Activated CD4-positive, CD25-positive, alpha-beta regulatory T cell treated with anti-CD3 and anti-CD28 coated beads, Interleukin-2, amount 50 U/mL, for 24 hours (primary cell): ENCODE measurements at regions not wholly inside any gene's neighbourhood (a gene's known extent, or its start where the extent isn't known, plus 50 kb on each side); places are given as distances from the start of the nearest gene placed in this dataset.
"Not testable (repeated sequence)": the region's sequence is repeated elsewhere in the genome, so short reads cannot be mapped to it uniquely, and the experiment has no call there.

Experiments
- ATAC-seq, 2 donors: fragments of 150-1000 bp; cut with Tn5 transposase; one replicate each; pipeline ENCODE4 v1.10.0; 2021; ENCODE audit warnings: mild to moderate bottlenecking in 1 of 2, moderate library complexity in 1 of 2

GRCh38 chr1:143839182-143839581 lies 132.6 kb downstream of the FAM72C start:
- ATAC-seq, result not testable (repeated sequence)

GRCh38 chr1:143838598-143838929 lies 133.2 kb downstream of the FAM72C start:
- not testable (repeated sequence) for ATAC-seq

- ATAC-seq, result not testable (repeated sequence)
Measured at GRCh38 chr1:143837924-143838597, 133.7 kb downstream of the FAM72C start.

- peak in 1 of 2 donors; percentile 20 for ATAC-seq
Measured at GRCh38 chr1:143833376-143833775, 138.4 kb downstream of the FAM72C start.

GRCh38 chr1:143832379-143832716 lies 139.4 kb downstream of the FAM72C start:
- not testable (repeated sequence) for ATAC-seq

GRCh38 chr1:143831479-143832378 lies 140.1 kb downstream of the FAM72C start:
- ATAC-seq, result peak; percentile 58 to 73

GRCh38 chr1:143826162-143826561 lies 145.6 kb downstream of the FAM72C start:
- ATAC-seq, result not testable (repeated sequence)

- not testable (repeated sequence) for ATAC-seq
Measured at GRCh38 chr1:143824266-143824665, 147.5 kb downstream of the FAM72C start.

- not testable (repeated sequence) for ATAC-seq
Measured at GRCh38 chr1:143820058-143820457, 151.7 kb downstream of the FAM72C start.

- ATAC-seq, result not testable (repeated sequence)
Measured at GRCh38 chr1:143816369-143816768, 155.4 kb downstream of the FAM72C start.

GRCh38 chr1:143805374-143805773 lies 166.4 kb downstream of the FAM72C start:
- ATAC-seq, result not testable (repeated sequence)

- not testable (repeated sequence) for ATAC-seq
Measured at GRCh38 chr1:143804707-143805356, 167.0 kb downstream of the FAM72C start.

GRCh38 chr1:143803927-143804411 lies 167.8 kb downstream of the FAM72C start:
- not testable (repeated sequence) for ATAC-seq

GRCh38 chr1:143803095-143803494 lies 168.7 kb downstream of the FAM72C start:
- ATAC-seq, result not testable (repeated sequence)

- peak; percentile 76 to 81 for ATAC-seq
Measured at GRCh38 chr1:143799568-143800187, 172.1 kb downstream of the FAM72C start.

- not testable (repeated sequence) for ATAC-seq
Measured at GRCh38 chr1:143796369-143796768, 175.4 kb downstream of the FAM72C start.

- peak; percentile 27 to 44 for ATAC-seq
Measured at GRCh38 chr1:143792047-143792937, 179.5 kb downstream of the FAM72C start.

GRCh38 chr1:143786381-143786780 lies 185.4 kb downstream of the FAM72C start:
- ATAC-seq, result not testable (repeated sequence)

- ATAC-seq, result not testable (repeated sequence)
Measured at GRCh38 chr1:143785883-143786282, 185.9 kb downstream of the FAM72C start.

GRCh38 chr1:143784239-143784882 lies 187.4 kb downstream of the FAM72C start:
- not testable (repeated sequence) for ATAC-seq

GRCh38 chr1:143778178-143778577 lies 193.6 kb downstream of the FAM72C start:
- peak; percentile 41 to 63 for ATAC-seq
